ENCODE measurements at regions not wholly inside any gene's neighbourhood (a gene's known extent, or its start where the extent isn't known, plus 50 kb on each side); places are given as distances from the start of the nearest gene placed in this dataset.

GRCh38 chr6:2534406-2535042 is 216.2 kb downstream of the MYLK4 start:
- DNase-seq = no peak

GRCh38 chr6:2531426-2532215 is 219.1 kb downstream of the MYLK4 start:
- DNase-seq = no peak

GRCh38 chr6:2529211-2529719 is 221.5 kb downstream of the MYLK4 start:
- no peak for DNase-seq

GRCh38 chr6:2528156-2528555 is 222.6 kb downstream of the MYLK4 start:
- no peak for DNase-seq

GRCh38 chr6:2526766-2527165 is 224.0 kb downstream of the MYLK4 start:
- DNase-seq = no peak

- DNase-seq = no peak
These were observed 226.6 kb downstream of the MYLK4 start for GRCh38 chr6:2524090-2524489.

- DNase-seq = no peak
These were observed 227.7 kb downstream of the MYLK4 start for GRCh38 chr6:2523061-2523460.

- no peak for DNase-seq
These were observed 228.2 kb downstream of the MYLK4 start for GRCh38 chr6:2522521-2522920.

GRCh38 chr6:2517855-2518473 is 232.8 kb downstream of the MYLK4 start:
- DNase-seq = no peak

GRCh38 chr6:2517401-2517800 is 233.3 kb downstream of the MYLK4 start:
- no peak for DNase-seq

- no peak for DNase-seq
These were observed 234.7 kb downstream of the MYLK4 start for GRCh38 chr6:2516059-2516458.

- no peak for DNase-seq
These were observed 235.7 kb downstream of the MYLK4 start for GRCh38 chr6:2514965-2515543.

- DNase-seq = no peak
These were observed 237.9 kb downstream of the MYLK4 start for GRCh38 chr6:2512802-2513201.

GRCh38 chr6:2510316-2510715 is 240.4 kb downstream of the MYLK4 start:
- DNase-seq = no peak

GRCh38 chr6:2509711-2510110 is 241.0 kb downstream of the MYLK4 start:
- no peak for DNase-seq

GRCh38 chr6:2508071-2508470 is 242.7 kb downstream of the MYLK4 start:
- DNase-seq = no peak

- no peak for DNase-seq
These were observed 243.1 kb downstream of the MYLK4 start for GRCh38 chr6:2507521-2508037.

- DNase-seq = no peak
These were observed 243.7 kb downstream of the MYLK4 start for GRCh38 chr6:2507016-2507415.

- DNase-seq = no peak
These were observed 245.1 kb downstream of the MYLK4 start for GRCh38 chr6:2505624-2506023.

- DNase-seq = no peak
These were observed 246.1 kb downstream of the MYLK4 start for GRCh38 chr6:2504495-2505064.

- no peak for DNase-seq
These were observed 246.8 kb downstream of the MYLK4 start for GRCh38 chr6:2503816-2504494.

- DNase-seq = no peak
These were observed 247.6 kb downstream of the MYLK4 start for GRCh38 chr6:2502998-2503674.
